GM23338 (cell line): ENCODE measurements at regions not wholly inside any gene's neighbourhood (a gene's known extent, or its start where the extent isn't known, plus 50 kb on each side); places are given as distances from the start of the nearest gene placed in this dataset.

ENCODE experiments used
- ATAC-seq: fragments of 200-7000 bp; cut with Tn5 transposase; 3 replicates; pipeline ENCODE4 v1.9.1; 2020
- DNase-seq: peaks from one replicate; pipeline ENCODE4 v3.0.0-alpha.2; 2015; ENCODE audit warnings: low spot score
- H2AFZ ChIP-seq: fragments of 200-600 bp; sonication (generic); 2 replicates; pipeline ENCODE4 v1.8.0; 2016; ENCODE audit warnings: antibody characterized with exemption, mild to moderate bottlenecking, moderate library complexity
- H3F3A ChIP-seq: fragments of 200-600 bp; sonication (generic); replicated peaks from 2 replicates; pipeline ENCODE4 v1.8.0; 2017; ENCODE audit warnings: antibody characterized with exemption, mixed run types, low read depth
- H3K27ac ChIP-seq: fragments of 200-600 bp; sonication (generic); 2 replicates; pipeline ENCODE4 v1.6.1; 2016; ENCODE audit warnings: low read depth
- H3K27me3 ChIP-seq: fragments of 200-600 bp; sonication (generic); 2 replicates; pipeline ENCODE4 v1.8.0; 2016; ENCODE audit warnings: mild to moderate bottlenecking, mixed run types, moderate library complexity; ENCODE audit not compliant: insufficient read depth
- H3K36me3 ChIP-seq: fragments of 200-600 bp; sonication (generic); 2 replicates; pipeline ENCODE4 v1.8.0; 2016; ENCODE audit warnings: mild to moderate bottlenecking; ENCODE audit not compliant: insufficient read depth
- H3K4me1 ChIP-seq: fragments of 200-600 bp; sonication (generic); 2 replicates; pipeline ENCODE4 v1.8.0; 2016; ENCODE audit warnings: mild to moderate bottlenecking, moderate library complexity; ENCODE audit not compliant: insufficient read depth
- H3K4me2 ChIP-seq: fragments of 200-600 bp; sonication (generic); 2 replicates; pipeline ENCODE4 v1.7.1; 2017; ENCODE audit warnings: mixed run types
- H3K4me3 ChIP-seq: fragments of 200-600 bp; sonication (generic); 2 replicates; pipeline ENCODE4 v1.6.1; 2016; ENCODE audit warnings: mixed run types
- H3K79me2 ChIP-seq: fragments of 200-600 bp; sonication (generic); replicated peaks from 2 replicates; pipeline ENCODE4 v1.8.0; 2017; ENCODE audit warnings: mild to moderate bottlenecking; ENCODE audit not compliant: insufficient read depth
- H3K9me2 ChIP-seq: fragments of 200-600 bp; sonication (generic); 2 replicates; pipeline ENCODE4 v1.8.0; 2017; ENCODE audit not compliant: insufficient read depth
- H4K20me1 ChIP-seq: fragments of 200-600 bp; sonication (generic); replicated peaks from 2 replicates; pipeline ENCODE4 v1.8.0; 2017; ENCODE audit warnings: mild to moderate bottlenecking; ENCODE audit not compliant: insufficient read depth
- H3K27ac Mint-ChIP-seq: 2 replicates; pipeline ENCODE4 v1.8.0; 2020; ENCODE audit warnings: inconsistent platforms, mild to moderate bottlenecking, moderate library complexity, mixed read lengths
- H3K27me3 Mint-ChIP-seq: 3 replicates; pipeline ENCODE4 v1.8.0; 2022; ENCODE audit warnings: low read depth, mild to moderate bottlenecking, moderate library complexity, mixed read lengths, inconsistent platforms; ENCODE audit not compliant: insufficient read depth, poor library complexity
- H3K36me3 Mint-ChIP-seq: 3 replicates; pipeline ENCODE4 v1.8.0; 2021; ENCODE audit warnings: low read depth, mild to moderate bottlenecking, inconsistent platforms, moderate library complexity, mixed read lengths
- H3K4me1 Mint-ChIP-seq: 3 replicates; pipeline ENCODE4 v1.8.0; 2020; ENCODE audit warnings: mild to moderate bottlenecking, inconsistent platforms, mixed read lengths
- H3K4me3 Mint-ChIP-seq: 3 replicates; pipeline ENCODE4 v1.8.0; 2021; ENCODE audit warnings: moderate library complexity, mild to moderate bottlenecking, inconsistent platforms, mixed read lengths
- H3K9me3 Mint-ChIP-seq: 3 replicates; pipeline ENCODE4 v1.8.0; 2020; ENCODE audit warnings: moderate library complexity, mild to moderate bottlenecking, inconsistent platforms, mixed read lengths
- POLR2AphosphoS5 ChIP-seq: IDR thresholded peaks from 2 replicates; pipeline ENCODE4 v1.6.1; 2016; ENCODE audit warnings: antibody characterized with exemption, low read depth
- STAT1 ChIP-seq: IDR thresholded peaks from one replicate; pipeline ENCODE4 v1.6.1; 2016; ENCODE audit warnings: antibody characterized with exemption; ENCODE audit not compliant: unreplicated experiment
- ZNF114 ChIP-seq: fragments of 250-450 bp; sonication (Bioruptor Pico); IDR thresholded peaks from 2 replicates; pipeline ENCODE4 v1.5.0; 2020; ENCODE audit warnings: mild to moderate bottlenecking, moderate library complexity
- TF ChIP-seq, protein P1 (sequence below): fragments of 250-450 bp; sonication (Bioruptor Pico); IDR thresholded peaks from 2 replicates; pipeline ENCODE4 v1.5.0; 2020; ENCODE audit warnings: mild to moderate bottlenecking, moderate library complexity

DNA sequence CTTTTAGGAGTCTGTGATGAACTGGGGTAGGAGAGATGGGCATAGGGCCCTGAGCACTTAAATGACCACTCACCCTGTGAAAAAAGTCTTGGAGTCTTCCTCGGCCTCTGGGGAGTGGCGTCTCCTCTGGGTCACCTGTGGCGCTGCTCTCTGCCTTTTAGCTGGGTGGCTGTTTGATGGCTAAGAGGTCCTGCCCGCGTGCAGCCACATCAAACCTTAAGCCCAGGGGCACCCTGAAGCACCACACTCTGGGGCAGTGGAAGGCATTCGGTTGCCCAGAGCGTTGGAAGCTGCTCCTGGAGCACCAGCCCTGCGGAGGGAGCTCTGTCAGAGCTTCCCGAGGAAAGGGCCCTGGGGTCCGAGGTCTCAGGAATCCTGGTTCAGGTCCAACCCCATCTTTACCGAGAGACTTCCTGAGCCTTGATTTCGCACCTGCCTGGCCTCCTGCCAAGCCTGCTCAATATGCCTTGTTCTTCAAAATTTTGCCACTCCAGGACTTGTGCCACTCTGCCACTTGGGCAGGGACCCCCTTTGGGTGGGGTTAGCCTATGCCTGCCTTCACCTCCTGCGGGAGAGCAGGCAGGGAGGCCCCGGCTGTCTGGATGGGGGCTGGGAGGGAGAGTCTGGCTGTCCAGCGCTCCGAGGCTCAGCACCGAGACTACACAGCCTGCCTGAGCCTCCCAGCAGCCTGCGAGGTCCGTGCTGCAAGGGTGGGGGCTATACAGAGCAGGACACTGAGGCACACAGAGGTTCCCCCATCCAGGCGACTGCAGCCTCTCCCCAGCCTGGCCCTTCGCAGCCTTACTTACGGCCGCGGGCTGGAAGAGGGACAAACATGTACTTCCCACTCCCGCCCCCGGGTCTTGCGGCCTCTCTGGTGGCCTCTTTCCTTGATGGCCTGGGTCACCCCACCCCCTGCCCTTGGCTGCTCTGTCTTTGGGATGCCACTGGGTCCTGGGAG is 63.4 kb upstream of the RNU6ATAC start (continued):
- TF ChIP-seq, protein P1, sequence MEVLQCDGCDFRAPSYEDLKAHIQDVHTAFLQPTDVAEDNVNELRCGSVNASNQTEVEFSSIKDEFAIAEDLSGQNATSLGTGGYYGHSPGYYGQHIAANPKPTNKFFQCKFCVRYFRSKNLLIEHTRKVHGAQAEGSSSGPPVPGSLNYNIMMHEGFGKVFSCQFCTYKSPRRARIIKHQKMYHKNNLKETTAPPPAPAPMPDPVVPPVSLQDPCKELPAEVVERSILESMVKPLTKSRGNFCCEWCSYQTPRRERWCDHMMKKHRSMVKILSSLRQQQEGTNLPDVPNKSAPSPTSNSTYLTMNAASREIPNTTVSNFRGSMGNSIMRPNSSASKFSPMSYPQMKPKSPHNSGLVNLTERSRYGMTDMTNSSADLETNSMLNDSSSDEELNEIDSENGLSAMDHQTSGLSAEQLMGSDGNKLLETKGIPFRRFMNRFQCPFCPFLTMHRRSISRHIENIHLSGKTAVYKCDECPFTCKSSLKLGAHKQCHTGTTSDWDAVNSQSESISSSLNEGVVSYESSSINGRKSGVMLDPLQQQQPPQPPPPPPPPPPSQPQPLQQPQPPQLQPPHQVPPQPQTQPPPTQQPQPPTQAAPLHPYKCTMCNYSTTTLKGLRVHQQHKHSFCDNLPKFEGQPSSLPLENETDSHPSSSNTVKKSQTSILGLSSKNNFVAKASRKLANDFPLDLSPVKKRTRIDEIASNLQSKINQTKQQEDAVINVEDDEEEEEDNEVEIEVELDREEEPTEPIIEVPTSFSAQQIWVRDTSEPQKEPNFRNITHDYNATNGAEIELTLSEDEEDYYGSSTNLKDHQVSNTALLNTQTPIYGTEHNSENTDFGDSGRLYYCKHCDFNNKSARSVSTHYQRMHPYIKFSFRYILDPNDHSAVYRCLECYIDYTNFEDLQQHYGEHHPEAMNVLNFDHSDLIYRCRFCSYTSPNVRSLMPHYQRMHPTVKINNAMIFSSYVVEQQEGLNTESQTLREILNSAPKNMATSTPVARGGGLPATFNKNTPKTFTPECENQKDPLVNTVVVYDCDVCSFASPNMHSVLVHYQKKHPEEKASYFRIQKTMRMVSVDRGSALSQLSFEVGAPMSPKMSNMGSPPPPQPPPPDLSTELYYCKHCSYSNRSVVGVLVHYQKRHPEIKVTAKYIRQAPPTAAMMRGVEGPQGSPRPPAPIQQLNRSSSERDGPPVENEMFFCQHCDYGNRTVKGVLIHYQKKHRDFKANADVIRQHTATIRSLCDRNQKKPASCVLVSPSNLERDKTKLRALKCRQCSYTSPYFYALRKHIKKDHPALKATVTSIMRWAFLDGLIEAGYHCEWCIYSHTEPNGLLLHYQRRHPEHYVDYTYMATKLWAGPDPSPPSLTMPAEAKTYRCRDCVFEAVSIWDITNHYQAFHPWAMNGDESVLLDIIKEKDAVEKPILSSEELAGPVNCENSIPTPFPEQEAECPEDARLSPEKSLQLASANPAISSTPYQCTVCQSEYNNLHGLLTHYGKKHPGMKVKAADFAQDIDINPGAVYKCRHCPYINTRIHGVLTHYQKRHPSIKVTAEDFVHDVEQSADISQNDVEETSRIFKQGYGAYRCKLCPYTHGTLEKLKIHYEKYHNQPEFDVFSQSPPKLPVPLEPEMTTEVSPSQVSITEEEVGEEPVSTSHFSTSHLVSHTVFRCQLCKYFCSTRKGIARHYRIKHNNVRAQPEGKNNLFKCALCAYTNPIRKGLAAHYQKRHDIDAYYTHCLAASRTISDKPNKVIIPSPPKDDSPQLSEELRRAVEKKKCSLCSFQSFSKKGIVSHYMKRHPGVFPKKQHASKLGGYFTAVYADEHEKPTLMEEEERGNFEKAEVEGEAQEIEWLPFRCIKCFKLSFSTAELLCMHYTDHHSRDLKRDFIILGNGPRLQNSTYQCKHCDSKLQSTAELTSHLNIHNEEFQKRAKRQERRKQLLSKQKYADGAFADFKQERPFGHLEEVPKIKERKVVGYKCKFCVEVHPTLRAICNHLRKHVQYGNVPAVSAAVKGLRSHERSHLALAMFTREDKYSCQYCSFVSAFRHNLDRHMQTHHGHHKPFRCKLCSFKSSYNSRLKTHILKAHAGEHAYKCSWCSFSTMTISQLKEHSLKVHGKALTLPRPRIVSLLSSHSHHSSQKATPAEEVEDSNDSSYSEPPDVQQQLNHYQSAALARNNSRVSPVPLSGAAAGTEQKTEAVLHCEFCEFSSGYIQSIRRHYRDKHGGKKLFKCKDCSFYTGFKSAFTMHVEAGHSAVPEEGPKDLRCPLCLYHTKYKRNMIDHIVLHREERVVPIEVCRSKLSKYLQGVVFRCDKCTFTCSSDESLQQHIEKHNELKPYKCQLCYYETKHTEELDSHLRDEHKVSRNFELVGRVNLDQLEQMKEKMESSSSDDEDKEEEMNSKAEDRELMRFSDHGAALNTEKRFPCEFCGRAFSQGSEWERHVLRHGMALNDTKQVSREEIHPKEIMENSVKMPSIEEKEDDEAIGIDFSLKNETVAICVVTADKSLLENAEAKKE, result no peak
- TF ChIP-seq POLR2AphosphoS5, result no peak

DNA sequence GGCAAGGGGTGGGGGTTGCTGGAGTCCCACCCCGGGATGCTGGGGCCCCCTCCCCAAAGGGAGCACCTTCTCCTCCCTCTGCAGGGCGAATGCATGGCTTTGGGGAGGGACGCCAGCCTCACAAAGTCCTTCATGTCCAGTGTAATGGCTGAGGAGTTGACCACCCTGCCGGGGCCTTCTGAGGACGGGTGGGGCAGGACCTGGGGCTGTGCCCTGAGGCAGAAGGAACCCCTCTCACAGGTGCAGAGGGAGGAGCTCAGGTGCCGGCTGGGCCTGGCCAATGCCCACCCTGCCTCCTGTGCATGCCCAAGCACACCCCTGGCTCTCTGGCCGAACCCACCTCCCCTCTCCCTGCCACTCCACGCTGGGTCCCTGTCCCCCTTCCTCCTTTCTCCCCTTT is 64.3 kb upstream of the RNU6ATAC start:
- ATAC-seq, result no peak
- H3K4me1 ChIP-seq, result no peaks in the 10 kb centered on the region

More for the DNA sequence above, 64.3 kb upstream of the RNU6ATAC start:
- peaks cover 2% of the 10 kb centered on the region for H3K27me3 Mint-ChIP-seq
- no peak overlapping the region for H3K4me2 ChIP-seq
- H3K36me3 ChIP-seq, result no peaks in the 10 kb centered on the region
- H4K20me1 ChIP-seq, result no peaks in the 10 kb centered on the region
- no peak overlapping the region for H3K27ac Mint-ChIP-seq
- H2AFZ ChIP-seq, result no peak overlapping the region
- TF ChIP-seq ZNF114, result no peak
- TF ChIP-seq, protein P1, result no peak
- no peak for TF ChIP-seq STAT1
- H3K36me3 Mint-ChIP-seq, result no peaks in the 10 kb centered on the region
- DNase-seq, result no peak
- peaks cover 8% of the 10 kb centered on the region for H3K4me1 Mint-ChIP-seq
- H3K9me3 Mint-ChIP-seq, result no peaks in the 10 kb centered on the region; the same call in 2 of the 3 replicates
- H3K79me2 ChIP-seq, result no peaks in the 10 kb centered on the region
- H3K27ac ChIP-seq, result no peak overlapping the region
- no peaks in the 10 kb centered on the region for H3F3A ChIP-seq
- no peak overlapping the region for H3K4me3 ChIP-seq
- no peaks in the 10 kb centered on the region for H3K27me3 ChIP-seq
- no peaks in the 10 kb centered on the region for H3K9me2 ChIP-seq
- no peak overlapping the region for H3K4me3 Mint-ChIP-seq
